ENCODE measurements at regions not wholly inside any gene's neighbourhood (a gene's known extent, or its start where the extent isn't known, plus 50 kb on each side); places are given as distances from the start of the nearest gene placed in this dataset.

- no peak for TF ChIP-seq CTCF (IDR thresholded peaks at IDR 0.05)
- no peak for TF ChIP-seq POLR2A (IDR thresholded peaks at IDR 0.05)
Measured at GRCh38 chr10:113247050-113247449, 297.0 kb downstream of the TCF7L2 start.
